Thyroid gland (tissue), 4 donors: ENCODE measurements at regions not wholly inside any gene's neighbourhood (a gene's known extent, or its start where the extent isn't known, plus 50 kb on each side); places are given as distances from the start of the nearest gene placed in this dataset.

Source experiments
- DNase-seq, 2 donors: peaks; one replicate each; pipeline ENCODE4 v3.0.0-alpha.2; 2019
- H3K27ac ChIP-seq, 3 donors: fragments of 200-600 bp; sonication (generic); 1 replicate in 2 of 3; 2 replicates in 1 of 3; pipeline ENCODE4 v1.5.1; 2016 to 2019; ENCODE audit warnings: mild to moderate bottlenecking in 1 of 3, moderate library complexity in 1 of 3
- H3K27me3 ChIP-seq: fragments of 200-600 bp; sonication (generic); one replicate; pipeline ENCODE4 v1.5.1; 2019
- H3K36me3 ChIP-seq, 2 donors: fragments of 200-600 bp; sonication (generic); one replicate each; pipeline ENCODE4 v1.5.1; 2016 to 2019
- H3K4me1 ChIP-seq, 2 donors: fragments of 200-600 bp; sonication (generic); one replicate each; pipeline ENCODE4 v1.5.1; 2017 to 2019
- H3K4me3 ChIP-seq, 3 donors: fragments of 200-600 bp; sonication (generic); replicated peaks in 1 of 3; 1 replicate in 2 of 3; 2 replicates in 1 of 3; pipeline ENCODE4 v1.5.1; 2016; ENCODE audit warnings: mild to moderate bottlenecking in 1 of 3
- H3K9me3 ChIP-seq: fragments of 200-600 bp; sonication (generic); one replicate; pipeline ENCODE4 v1.5.1; 2017
- CTCF ChIP-seq, 6 experiments: fragments of 200-600 bp in 3 of 6; fragments of 450-650 bp in 3 of 6; sonication (generic) in 3 of 6; IDR thresholded peaks; one replicate each; pipeline ENCODE4 v1.5.1; 2016 to 2019; ENCODE audit warnings: antibody characterized with exemption in 6 of 6, mild to moderate bottlenecking in 2 of 6, inconsistent platforms in 1 of 6, moderate library complexity in 1 of 6
- POLR2A ChIP-seq, 2 donors: fragments of 450-650 bp; IDR thresholded peaks; one replicate each; pipeline ENCODE4 v1.6.1; 2017; ENCODE audit warnings: antibody characterized with exemption in 2 of 2, mild to moderate bottlenecking in 2 of 2, moderate library complexity in 1 of 2
- WGBS, 2 donors: methylation state at CpG; one replicate each; pipeline ENCODE4 v1.1.5; 2017; 5-methylcytosine and 5-hydroxymethylcytosine counted together
- intact Hi-C: fragments of 100-400 bp; cut with DNase I; formaldehyde crosslinking; loops from one replicate; pipeline ENCODE4 v1.15.1; 2023

GRCh38 chr3:87901141-87901540, 157.7 kb downstream of the CGGBP1 start:
- no peak for TF ChIP-seq POLR2A (IDR thresholded peaks at IDR 0.05)
- no peak for TF ChIP-seq CTCF (IDR thresholded peaks at IDR 0.05)
- Histone ChIP-seq H3K9me3 (no peaks in the 10 kb centered on the region), H3K36me3 (no peaks in the 10 kb centered on the region), H3K27me3 (no peaks in the 10 kb centered on the region), H3K4me3 (no peak overlapping the region), H3K4me1 (no peaks in the 10 kb centered on the region), H3K27ac (no peak overlapping the region)
- WGBS, 2 donors = 64 to 67% methylated on average over 1 of the region's 1 CpG
- intact Hi-C loops = no loop called here
- DNase-seq = no peak

GRCh38 chr3:87900061-87900460, 158.7 kb downstream of the CGGBP1 start:
- 14% methylated on average over 1 of the region's 1 CpG for WGBS, 2 donors
- H3K4me1 ChIP-seq = no peaks in the 10 kb centered on the region
- no peak overlapping the region for H3K4me3 ChIP-seq
- intact Hi-C loops = no loop called here
- DNase-seq = no peak
- H3K36me3 ChIP-seq = no peaks in the 10 kb centered on the region
- no peak overlapping the region for H3K27ac ChIP-seq
- no peak for TF ChIP-seq POLR2A (IDR thresholded peaks at IDR 0.05)
- TF ChIP-seq CTCF (IDR thresholded peaks at IDR 0.05) = peak in 2 of 6 experiments; percentile 9 to 24
- no peaks in the 10 kb centered on the region for H3K9me3 ChIP-seq
- H3K27me3 ChIP-seq = no peaks in the 10 kb centered on the region

GRCh38 chr3:87898971-87899370, 159.8 kb downstream of the CGGBP1 start:
- H3K27me3 ChIP-seq = no peaks in the 10 kb centered on the region
- intact Hi-C loops = no loop called here
- H3K27ac ChIP-seq = no peak overlapping the region
- H3K36me3 ChIP-seq = no peaks in the 10 kb centered on the region
- no peaks in the 10 kb centered on the region for H3K9me3 ChIP-seq
- no peak for DNase-seq
- H3K4me3 ChIP-seq = no peak overlapping the region
- no peaks in the 10 kb centered on the region for H3K4me1 ChIP-seq
- 87 to 90% methylated on average over 1 of the region's 1 CpG for WGBS, 2 donors
- TF ChIP-seq POLR2A (IDR thresholded peaks at IDR 0.05) (no peak), CTCF (IDR thresholded peaks at IDR 0.05) (no peak)

GRCh38 chr3:87895983-87896382, 162.8 kb downstream of the CGGBP1 start:
- H3K9me3 ChIP-seq = no peaks in the 10 kb centered on the region
- DNase-seq = no peak
- intact Hi-C loops = no loop called here
- 95 to 100% methylated on average over 1 of the region's 1 CpG for WGBS, 2 donors
- H3K27me3 ChIP-seq = no peaks in the 10 kb centered on the region
- H3K4me1 ChIP-seq = no peaks in the 10 kb centered on the region
- no peak for TF ChIP-seq CTCF (IDR thresholded peaks at IDR 0.05)
- TF ChIP-seq POLR2A (IDR thresholded peaks at IDR 0.05) = no peak
- H3K27ac ChIP-seq = no peak overlapping the region
- no peak overlapping the region for H3K4me3 ChIP-seq
- H3K36me3 ChIP-seq = no peaks in the 10 kb centered on the region

- no peaks in the 10 kb centered on the region for H3K27me3 ChIP-seq
- 76 to 83% methylated on average over 1 of the region's 1 CpG for WGBS, 2 donors
- intact Hi-C loops = no loop called here
Observed at GRCh38 chr3:87873136-87873535, 185.7 kb downstream of the CGGBP1 start.

More at GRCh38 chr3:87873136-87873535, 185.7 kb downstream of the CGGBP1 start:
- no peak for DNase-seq
- Histone ChIP-seq H3K27ac (no peak overlapping the region), H3K9me3 (no peaks in the 10 kb centered on the region), H3K4me3 (no peak overlapping the region), H3K4me1 (no peaks in the 10 kb centered on the region), H3K36me3 (no peaks in the 10 kb centered on the region)
- no peak for TF ChIP-seq CTCF (IDR thresholded peaks at IDR 0.05)
- no peak for TF ChIP-seq POLR2A (IDR thresholded peaks at IDR 0.05)
